CD4-positive, alpha-beta T cell treated with Interleukin-12 subunit alpha and Interleukin-12 subunit beta, for 1 hour (primary cell): ENCODE measurements at regions not wholly inside any gene's neighbourhood (a gene's known extent, or its start where the extent isn't known, plus 50 kb on each side); places are given as distances from the start of the nearest gene placed in this dataset.

Source experiments
- DNase-seq: peaks from one replicate; pipeline ENCODE4 v3.0.0-alpha.2; 2020

DNA sequence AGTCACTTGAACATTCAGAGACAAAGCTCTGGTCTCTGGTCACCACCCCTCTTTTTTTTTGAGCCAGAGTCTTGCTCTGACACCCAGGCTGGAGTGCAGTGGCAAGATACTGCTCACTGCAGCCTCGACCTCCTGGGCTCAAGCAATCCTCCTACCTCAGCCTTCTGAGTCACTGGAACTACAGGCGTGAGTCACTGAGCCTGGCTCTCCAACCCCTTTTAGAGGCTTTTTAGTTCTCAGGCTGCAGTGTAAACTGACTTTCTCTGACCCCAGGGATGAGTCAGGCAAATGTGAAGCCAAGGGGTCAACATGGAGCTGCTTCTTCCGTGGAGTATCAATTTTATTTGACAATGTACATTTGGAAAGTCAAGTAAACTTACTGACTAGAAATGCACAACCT, 229.2 kb downstream of the PTTG2 start:
- DNase-seq: no peak

DNA sequence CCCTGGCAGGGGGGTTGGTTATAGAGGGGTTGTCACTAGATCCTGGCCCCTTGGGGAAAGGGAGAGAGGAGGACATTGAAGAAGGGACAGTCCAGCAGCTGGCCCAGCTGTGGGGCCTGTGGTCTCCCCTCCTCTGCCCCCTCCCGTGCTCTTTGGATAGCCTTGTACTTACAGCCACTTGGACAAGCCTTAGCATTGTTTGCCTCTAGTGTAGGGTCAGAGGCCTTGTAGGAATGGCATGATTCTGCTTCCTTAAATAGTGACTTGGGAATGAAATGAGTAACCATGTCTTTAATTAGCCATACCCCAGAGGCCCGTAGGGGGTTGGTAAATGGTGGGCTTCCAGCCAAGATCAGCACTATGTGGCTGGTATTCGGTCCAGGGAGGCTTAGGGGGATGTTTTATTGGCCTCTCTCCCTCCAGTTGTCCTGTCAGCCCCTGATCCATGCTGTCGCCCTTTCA, 230.6 kb downstream of the PTTG2 start:
- DNase-seq: no peak

DNA sequence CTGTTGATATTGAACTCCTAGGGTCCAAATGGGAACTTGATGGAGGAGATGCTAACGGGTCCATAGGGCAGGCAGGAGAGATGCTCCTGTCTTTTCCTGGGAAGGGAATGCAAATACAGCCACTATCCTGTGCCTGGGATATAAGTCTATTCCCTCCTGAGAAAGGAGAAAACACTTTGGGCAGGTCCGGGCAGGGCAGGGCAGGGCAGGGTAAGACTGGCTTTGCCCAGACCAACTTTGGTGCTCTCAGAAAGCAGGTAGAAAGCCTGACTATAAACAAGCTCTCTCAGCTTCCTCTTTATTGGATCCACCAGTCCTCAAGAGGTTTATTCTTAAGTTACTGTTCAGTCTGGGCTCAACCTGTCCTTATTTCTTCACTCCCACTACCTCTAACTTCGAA, 232.3 kb downstream of the PTTG2 start:
- DNase-seq: no peak

DNA sequence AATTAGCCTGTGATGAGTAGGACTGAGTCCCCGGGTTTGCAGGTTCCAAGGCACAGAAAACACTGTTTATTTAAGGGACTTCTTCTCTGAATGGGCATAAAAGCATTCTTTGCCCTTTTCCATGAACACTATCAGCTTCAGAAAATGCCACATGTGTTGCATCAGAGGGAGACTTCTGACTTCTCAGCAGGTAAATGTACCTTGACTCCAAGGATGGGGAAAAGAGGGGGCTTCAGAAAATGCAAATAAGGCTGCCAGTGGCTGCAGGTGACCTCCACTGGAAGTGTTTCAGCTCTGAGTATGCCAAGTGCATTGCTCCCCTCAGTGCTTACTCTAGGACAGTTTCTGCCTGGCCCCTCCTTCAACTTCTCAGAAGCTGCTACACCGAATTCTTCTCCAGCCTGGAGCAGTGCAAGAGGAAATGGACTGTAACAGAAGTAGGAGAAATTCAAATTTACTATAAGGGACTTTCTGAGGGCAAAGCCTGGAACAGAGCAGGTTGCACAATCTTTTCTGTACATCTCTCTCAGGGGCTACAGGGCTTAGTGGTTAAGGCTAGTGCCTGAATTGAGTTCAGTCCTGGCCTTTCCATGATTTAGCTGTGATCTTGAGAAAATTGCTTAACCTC, 233.2 kb downstream of the PTTG2 start:
- no peak for DNase-seq

DNA sequence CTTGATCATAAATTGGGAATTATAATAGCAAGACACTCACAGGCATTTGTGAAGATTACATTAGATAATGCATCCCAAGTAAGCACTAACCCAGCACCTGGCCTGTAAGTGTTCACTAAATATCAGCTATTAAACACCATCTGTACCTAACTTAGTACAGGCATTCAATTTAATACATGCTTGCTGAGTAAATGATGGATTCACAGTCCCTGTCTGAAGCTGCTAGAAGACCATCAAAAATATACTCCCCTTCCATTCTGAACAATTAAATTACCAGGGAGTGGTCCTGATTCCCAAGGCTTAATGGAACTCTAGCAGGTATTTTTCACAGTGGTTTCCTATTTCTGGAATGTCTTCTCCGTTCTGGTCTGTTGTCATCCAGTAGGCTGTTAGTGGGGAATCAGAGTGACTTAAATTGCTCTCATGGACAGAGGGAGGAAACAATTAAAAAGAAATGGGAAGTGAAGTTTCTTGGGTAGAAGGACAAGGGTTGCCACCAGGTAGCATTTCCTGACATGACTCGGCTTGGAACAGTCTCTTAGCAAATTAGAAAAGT, 233.9 kb downstream of the PTTG2 start:
- no peak for DNase-seq

DNA sequence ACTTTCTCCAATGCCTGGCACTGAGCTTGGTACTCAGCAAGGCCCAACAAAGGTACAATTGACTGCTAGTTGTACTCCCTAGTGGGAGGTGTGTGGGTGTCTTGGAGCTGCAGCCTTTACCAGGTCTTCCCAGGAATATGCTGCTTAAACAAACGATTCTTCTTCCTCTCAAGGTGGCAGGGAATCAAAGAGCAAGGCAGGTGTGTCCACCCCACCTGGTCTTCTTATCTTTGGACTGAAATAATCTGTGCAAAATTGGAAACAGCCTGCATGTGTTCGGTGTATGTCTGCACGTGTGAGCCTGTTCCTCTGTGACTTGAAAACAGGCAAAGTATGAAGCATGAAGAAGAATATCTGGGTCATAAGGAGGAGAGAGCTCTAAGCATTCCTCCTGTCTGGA, 235.3 kb downstream of the PTTG2 start:
- no peak for DNase-seq

DNA sequence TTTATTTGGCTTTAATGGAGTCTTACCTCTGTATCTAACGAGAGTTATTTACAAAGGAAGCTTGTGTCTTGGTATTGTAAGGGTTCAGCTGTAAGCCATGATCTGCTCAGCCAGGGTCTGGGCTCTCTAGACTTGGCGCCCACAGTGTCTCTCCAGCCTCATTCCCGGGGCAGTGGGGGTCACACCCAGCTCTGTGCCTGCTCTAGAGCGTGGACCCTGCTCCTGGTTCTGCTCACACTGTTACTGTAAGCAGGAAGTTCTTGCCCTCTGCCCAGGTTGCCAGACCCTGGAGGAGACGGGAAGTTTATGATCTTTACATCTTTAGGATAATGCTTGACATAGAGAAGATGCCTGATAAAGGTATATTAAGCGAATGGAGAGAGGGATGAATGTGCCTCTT, 235.7 kb downstream of the PTTG2 start:
- DNase-seq: no peak

DNA sequence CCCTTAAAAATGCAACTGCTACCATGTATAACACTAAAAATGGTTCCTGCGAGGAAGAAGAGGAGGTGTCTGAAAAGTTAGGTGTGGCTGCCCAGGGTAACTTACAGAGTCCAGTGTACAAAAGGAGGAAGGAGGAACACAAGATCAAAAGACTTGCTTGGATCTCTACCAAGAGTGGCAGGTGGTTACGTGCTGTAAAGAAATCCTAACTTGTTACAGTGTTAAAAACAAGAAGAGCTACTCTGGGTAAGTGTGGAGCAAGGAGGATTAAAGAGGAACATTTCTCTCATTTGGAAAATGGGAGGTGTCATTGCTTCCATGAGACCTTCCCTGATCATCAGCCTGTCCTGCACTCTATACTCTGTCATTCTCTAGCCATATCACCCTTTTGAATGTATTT, 242.0 kb downstream of the PTTG2 start:
- no peak for DNase-seq

DNA sequence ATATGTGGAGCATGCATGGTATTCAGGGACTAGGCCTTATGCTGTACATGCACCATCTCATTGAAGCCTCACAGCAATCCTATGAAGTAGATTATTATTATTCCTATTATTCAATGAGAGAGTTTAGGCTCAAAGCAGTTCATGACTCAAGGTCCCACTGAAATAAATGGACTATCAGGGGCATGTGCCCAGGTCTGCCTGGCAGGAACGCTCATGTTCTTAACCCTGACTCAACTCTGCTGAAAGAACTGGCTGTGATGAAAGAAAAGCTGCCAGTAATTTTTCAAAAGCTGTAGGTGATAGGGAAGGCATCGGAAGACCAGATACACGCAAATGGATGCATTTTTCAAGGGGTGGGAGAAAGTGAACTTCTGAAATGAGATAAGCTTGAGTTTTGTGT, 243.4 kb downstream of the PTTG2 start:
- no peak for DNase-seq

DNA sequence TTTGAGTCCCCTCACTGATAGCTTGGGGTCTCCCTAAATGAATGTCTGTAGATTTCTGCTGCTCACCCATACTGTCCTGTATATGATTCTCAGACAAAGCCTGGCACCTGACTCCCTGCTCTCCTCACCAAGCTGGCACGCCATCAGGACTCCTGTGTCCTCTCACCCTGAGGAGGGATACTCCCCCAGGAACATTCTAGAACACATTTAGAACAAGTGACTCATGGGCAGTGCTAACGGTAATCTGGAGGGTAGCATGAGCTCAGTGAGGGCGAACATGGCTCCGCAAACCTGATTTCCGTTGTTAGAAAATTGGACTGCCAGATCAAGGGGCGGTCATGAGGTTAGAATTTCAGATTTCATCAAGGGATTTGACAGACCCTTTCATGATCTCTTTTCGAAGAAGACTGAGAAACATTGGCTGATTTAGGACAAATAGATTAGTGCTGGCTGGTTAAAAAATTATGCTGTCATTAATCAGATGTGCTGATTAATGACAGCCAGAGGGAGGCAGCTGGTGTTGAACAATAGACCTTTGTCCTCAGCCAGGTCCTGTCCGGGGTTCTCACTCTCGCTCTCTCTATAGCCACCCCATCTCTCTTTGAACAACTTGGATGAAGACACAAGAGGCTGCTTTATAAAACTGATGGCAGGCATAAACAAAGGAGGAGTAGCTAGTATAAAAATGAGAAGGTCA, 244.3 kb downstream of the PTTG2 start:
- no peak for DNase-seq

DNA sequence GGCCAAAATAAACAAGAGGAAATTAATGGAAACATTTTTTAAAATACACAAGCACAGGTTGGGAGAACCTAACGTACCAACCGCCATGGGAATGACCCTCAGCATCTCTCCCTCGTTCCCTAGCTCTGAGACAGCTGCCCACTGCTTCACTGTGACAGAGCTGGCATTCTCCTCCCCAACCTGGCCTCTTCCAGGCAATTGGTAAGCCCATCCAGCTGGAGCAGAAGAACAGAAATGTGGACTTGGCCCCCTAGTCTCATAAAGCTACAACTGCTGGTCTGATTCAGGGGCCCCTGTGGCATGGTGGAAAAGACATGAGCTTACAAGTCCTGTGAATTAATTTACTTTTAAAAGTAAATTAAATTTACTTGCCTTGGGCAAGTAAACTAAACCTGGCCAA, 245.1 kb downstream of the PTTG2 start:
- no peak for DNase-seq

DNA sequence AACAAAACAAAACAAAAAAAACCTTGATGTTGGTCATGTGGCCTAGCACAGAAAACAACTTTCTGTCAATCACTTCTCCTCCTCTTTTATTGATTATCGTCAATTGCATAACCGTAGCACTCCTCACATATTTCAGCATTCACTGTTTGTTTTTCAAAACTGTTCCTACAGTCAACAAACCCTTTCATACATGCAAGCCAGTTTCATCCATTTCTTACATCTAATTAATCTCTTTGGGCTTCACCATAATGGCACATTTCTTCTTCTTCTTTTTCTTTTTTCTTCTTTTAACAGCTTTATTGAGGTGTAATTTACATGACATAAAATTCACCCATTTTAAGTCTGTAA, 246.9 kb downstream of the PTTG2 start:
- no peak for DNase-seq

DNA sequence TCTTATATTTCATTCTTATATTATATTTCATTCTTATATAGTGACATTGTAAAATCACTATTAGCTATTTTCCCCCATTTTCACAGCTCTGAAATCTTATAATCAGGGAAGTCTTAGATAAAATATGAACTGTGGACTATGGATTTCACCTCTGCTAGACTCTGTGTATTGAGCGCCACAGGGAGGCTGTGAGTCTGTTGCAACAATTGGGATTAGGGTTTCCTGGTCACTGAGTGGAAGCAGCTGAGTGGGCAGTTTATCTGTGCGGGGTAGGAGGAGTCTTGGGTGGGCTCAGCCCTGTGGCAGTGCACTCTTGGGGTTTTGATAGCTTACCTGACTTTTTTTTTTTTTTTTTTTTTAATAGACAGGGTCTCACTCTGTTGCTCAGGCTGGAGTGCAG, 249.5 kb downstream of the PTTG2 start:
- no peak for DNase-seq

DNA sequence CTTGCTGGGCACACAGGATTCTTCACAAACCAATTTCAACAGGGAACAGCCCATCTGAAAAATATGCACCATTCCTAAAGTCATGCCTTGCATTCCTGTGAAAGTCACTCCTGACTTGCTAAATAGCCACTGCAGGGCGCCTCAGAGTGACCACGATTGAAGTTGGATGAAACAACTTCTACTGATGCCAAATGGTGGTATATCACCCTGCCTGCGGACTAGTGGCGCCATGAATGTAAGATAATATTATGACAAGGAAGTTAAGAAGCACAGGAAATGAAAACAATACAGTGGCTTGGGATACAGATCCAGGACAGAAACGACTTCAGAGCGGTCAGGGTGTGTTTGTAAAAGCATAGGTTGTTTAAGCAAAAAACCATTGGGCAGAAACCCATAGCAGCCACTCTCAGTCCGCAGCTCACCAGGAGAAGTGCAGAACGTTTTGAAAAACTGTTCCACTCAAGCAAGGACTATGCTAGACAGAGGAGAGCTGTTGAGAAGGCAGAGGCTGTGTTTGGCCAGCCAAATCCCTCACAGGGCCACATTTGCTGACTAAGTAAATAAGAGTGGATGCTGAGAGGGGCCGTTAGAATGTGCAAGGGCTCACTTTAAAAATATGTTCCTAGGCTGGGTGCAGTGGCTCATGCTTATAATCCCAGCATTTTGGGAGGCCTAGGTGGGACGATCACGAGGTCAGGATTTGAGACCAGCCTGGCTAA, 250.4 kb downstream of the PTTG2 start:
- DNase-seq: no peak

DNA sequence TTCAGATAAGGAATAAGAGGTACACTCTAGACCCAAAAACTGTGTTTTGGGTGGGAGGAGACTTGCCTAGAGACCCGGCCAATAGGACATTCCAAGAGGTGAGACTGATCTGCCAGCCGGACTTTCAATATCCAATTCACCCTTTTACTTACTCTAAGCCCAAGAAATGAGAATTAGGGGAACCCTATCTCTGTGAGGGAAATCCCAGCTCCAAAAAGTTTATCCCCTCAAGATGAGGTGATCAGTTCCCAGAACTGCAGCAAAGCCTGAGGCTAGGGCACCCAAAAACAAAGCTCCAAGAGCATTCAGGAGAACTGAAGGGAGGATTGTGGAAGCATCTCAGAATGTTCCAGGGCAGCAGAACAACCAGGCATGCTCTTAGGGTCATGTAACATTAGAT, 251.7 kb downstream of the PTTG2 start:
- no peak for DNase-seq

DNA sequence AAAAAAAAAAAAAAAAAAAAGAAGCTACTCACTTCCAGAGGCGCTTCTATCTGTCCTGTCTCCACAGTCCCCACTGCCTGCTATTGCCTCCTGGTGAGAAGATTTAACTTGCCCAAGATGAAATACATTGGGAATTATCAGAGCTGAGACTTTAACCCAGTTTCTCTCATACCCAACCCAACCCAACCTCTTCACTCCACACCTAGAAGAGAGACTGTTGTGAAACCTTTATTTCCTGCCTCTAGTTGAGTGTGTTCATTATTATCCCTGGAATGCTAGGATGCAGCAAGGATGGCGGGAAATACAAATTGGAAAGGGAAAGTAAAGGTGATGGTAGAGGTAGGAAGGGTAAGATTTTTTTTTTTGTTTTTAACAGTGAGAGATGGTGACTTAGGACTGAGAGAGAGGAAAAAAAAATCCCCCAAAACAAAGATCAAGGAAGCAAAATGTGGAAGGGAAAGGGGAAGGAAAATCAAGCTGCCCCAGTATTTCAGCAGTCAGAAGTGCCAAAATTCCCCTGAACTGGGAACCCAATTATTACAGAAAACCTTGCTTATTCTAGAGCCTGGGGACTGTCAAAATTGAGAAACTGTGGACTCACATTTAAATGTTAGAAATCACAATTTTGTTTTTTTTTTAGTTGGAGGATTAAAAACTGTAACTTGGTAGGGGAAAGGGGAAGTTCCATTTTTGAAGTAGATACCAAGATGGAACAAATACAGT, 253.0 kb downstream of the PTTG2 start:
- DNase-seq: no peak

DNA sequence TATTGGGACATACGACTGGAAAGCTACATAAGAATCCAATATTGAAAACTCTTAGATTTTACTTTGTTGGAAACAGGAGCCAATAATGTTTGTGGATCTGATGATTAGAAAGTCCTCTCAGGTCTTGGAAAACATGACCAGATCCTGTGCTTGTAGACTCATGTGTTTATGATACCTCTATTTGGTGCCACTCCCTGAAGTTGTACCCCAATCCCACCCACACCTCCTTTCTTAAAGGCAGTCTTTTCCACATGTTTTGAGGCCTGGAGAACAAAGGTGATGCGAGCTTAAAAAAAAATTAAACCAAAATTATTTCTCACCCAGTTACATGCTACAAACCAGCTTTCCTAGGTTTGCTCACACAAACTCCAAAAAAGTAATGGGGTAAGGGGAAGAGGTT, 262.7 kb downstream of the PTTG2 start:
- no peak for DNase-seq

DNA sequence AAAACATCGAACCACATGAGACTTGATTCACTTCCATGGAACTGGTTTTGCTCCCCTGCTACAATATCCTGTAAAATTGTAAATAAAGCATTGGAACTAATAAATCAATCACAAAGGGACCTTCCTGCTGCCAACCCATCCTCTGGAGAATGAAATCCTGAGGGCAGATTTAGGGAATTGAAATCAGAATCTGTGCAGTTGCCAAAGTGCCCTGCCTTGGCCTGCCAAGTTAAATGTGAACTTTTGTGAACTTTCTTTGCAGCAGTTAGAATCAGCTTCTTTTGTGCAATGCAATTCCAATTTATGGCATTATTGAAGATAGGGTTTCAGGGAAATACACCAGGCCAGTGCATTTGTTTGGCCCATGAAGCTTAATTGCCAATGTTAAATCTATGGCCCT, 263.1 kb downstream of the PTTG2 start:
- DNase-seq: no peak

DNA sequence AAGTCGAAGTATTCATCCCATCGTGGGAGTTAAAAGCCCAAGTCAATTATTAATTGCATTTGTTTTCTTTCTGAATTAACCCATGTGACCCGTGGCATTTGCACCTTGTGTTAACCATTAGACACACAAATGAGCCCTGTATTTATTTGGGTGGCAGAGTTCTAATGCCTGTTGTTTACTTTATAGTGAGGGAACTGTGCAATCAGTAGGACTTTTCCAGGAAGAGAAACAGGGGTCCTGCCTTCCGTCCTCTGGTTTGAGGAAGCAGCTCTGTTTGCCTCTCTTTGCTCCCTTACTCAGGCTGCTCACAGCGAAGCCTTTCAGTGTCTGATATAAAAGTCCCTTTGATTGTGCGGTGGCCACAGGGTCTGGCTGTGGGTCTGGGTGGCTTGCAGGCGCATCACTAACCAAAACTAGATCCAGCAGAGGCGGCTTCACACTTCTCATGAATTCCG, 263.6 kb downstream of the PTTG2 start:
- no peak for DNase-seq

DNA sequence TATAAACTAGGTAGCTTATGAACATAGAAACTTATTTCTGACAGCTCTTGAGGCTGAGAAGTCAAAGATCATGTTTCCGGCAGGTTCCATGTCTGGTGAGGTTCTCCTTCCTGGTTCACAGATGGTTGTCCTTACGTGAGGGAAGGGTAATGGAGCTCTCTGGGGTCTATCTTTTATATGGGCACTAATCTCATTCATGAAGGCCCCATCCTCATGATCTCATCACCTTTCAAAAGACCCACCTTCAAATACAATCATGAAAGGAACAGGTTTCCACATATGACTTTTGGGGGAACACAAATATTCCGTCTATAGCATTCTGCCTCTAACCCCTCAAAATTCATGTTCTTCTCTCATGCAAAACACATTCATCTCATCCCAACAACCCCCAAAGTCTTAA, 264.7 kb downstream of the PTTG2 start:
- no peak for DNase-seq

DNA sequence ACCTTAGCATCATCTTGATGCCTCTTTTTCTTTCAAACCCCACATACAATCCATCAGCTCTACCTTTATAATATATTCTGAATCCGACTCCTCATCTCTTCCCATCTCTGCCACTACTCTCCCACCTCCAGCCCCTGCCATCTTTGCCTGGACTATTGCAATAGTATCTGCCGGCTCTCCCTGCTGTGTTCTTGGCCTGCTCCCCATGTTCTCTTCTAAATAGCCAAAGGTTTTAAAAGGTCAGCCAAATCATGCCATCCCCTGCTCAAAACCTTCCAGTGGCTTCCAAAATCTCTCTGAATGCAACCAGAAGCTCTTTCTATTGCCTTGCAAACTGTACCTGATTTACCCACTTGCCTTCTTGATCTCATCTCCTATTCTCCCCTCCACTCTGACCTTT, 266.0 kb downstream of the PTTG2 start:
- DNase-seq: no peak

DNA sequence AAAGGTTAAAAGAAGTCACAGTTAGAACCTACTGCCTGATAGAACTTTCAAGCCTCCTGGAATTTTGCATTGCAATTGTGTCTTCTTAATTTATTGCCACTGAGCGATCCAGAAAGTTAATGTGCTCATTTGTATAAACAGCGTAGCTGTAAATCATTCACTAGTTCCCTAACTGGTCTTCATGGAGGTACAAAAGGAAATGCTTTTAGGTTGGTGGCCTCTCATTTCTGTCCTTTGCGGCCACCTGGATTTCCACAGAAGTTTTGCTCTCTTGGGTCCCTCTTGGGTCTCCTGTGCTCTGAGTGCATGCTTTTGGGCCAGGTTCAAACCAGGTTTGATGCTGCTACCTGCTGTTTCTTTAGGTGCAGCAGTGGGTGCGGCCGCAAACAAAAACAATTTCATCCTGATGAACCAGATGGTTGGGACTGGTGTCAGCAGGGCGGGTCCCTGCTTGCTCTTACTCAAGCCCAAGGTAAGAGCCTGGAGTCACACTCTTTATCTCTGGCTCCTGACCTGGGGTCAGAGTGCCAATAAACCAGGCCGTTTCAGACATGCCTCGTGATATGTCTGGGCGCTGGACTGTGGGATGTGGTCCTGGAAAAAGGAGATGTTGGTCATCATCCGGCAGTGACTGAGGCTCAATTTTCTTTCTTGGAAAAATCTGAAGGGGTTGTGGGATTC, 270.1 kb downstream of the PTTG2 start:
- DNase-seq: no peak
